GM18499 (cell line): ENCODE measurements at regions not wholly inside any gene's neighbourhood (a gene's known extent, or its start where the extent isn't known, plus 50 kb on each side); places are given as distances from the start of the nearest gene placed in this dataset.

Experiments
- ATAC-seq: cut with Tn5 transposase; IDR thresholded peaks from one replicate; pipeline ENCODE4 v1.9.1; 2021; ENCODE audit warnings: moderate number of reproducible peaks; ENCODE audit not compliant: insufficient read depth, unreplicated experiment

DNA sequence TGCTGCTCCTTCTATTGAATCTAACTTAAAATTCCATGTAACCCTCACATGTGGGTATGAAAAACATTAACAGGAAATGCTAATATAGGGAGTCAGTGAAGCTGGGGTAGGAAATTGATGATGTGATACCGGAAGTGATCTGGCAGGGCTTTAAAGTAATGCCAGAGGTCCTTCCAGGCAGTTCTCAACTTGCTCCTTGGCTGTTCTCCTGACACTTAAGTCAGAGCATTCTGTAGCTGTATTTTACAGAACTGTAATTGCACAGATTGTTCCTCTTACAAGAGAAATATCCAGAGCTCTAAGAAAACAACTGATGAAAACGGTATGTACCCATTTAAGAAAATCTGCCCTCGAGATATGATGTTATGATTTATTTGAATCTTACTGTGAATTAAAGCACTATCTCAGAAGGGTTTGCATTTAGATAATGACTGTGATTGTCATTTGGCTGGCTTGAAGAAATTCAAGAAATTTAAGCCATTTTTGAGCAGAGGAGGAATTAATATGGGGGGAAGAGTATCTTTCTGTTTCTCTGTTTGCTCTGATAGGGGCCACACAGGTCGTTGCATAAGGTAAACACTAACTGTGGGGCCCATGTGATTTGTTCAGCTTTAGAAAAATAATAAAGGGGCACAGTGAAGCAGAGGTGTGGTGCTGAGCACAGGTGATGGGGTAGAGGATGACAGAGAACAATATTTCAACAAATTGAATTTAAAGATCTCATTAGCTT lies 88.4 kb downstream of the BBS10 start:
- no peak for ATAC-seq

DNA sequence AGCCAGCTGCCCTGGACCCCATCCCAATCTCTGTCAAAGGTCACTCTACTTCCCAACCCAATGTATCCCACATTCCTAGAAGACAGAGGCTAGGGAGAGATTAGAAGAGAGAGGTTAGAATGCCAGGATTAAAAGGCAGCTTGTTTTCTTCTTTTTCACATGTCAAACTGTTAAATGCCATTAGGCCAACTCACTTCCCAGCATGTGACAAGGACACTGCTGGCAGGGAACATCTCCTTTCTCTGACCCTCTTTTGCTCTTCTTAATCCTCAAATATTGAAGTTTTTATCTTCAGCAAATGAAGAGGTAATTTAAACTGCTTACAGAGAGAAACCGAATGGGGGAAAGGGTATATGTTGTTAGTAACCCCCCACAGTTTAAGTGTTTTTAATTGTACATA lies 89.1 kb downstream of the BBS10 start:
- no peak for ATAC-seq

DNA sequence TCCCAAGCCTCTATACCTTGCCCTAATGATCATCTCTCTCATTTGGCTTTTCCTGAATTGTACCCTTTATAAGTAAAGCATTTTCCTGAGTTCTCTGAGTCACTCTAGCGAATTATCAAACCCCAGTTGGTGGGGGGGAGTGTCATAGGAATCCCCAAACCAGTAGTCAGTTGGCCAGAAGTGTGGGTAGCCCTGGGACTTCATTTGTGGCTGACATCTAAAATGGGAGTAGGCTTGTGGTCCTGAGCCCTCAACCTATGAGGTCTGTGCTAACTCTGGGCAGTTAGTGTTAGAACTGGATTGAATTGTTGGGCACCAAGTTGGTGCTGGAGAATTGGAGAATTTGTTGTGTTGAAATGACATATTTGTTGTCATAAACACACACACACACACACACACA lies 91.3 kb downstream of the BBS10 start:
- ATAC-seq, result no peak

DNA sequence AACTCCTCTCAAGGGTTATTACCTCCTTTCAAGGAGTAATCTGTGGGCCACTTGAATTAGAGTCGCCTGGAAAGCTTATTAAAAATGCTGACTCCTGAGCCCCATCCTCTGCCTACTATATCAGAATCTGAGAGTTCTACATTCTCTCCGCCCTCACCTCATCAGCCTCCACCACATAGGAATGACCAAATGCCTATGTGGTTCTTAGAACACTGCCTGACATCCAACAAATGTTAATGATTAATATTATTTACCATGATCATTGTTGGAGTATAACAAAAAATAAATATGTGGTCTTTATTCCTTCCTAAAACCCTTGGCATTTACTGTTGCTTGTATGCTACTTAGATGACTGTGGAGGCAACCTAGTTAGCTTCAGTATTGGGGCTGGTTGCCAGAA lies 91.9 kb downstream of the BBS10 start:
- ATAC-seq, result no peak

DNA sequence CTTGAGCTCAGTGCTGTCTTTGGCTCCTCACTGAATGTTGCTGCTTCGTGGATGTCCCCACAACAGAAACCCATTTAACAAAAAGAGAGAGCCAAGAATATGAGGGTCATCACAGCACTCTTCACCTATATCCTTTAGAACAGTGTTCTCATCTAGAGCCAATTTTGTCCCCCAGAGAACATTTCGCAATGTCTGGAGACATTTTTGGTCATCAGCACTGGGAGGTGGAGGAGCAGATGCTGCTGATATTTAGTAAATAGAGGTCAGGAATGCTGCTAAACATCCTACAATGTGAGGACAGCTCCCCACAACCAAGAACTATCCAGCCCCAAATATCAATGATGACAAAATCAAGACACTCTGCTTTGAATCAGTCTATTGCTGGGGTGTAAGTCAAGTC lies 92.5 kb downstream of the BBS10 start:
- no peak for ATAC-seq

DNA sequence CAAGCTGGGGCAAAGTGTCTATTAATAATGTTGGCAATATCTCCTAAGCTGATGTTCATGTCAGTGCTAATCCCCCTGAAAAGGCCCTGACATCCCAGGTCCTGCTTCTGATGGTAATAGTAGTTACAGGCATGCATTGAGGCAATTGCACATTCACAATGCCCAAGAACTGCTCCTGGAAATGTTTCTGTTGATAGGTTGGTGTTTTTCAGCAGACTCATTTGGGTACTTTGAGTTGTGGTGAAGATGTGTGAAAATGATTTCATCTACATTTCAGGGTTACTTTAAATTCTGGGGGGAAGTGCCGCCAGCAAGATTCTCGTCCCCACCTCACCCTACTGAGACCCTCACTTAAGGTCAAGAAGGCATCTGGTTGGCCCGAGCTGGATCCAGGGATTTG lies 92.9 kb downstream of the BBS10 start:
- ATAC-seq, result no peak

DNA sequence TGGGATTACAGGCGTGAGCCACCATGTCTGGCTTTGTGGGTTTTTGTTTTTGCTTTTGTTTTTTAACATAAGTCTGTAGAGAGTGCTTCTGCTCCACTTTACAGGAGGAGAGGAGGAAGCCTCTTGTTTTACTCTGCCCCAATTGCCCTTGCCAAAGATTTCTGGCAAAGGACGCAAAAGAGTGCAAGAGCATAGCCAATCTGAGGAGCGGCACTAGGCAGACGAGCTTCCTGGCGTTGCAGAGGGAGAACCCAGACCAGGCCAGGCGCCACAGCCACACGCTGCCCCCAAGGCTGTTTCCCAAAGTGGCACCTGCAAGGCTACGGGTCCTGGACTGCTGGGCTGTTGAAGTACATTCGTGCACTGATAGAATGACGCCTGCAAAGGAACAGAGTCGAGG lies 96.2 kb downstream of the BBS10 start:
- ATAC-seq, result no peak

DNA sequence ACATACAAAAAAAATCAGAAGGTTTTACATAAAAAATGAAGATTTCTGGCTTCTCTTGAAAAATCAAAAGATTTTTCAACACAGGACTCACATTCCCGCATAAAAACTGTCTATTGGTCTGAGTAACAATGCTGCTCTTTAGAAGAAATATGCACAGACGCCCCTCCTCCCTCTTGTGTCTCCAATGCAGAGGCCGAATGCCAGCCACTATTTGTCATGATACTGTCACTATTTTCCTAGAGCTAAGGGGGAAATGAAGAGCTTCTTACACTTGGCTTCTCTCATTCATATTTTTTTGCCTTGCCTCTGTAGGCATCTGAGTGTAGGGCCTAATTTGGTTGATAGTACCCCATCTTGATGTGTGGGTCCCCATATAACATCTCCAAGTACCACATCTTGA lies 98.0 kb downstream of the BBS10 start:
- no peak for ATAC-seq

DNA sequence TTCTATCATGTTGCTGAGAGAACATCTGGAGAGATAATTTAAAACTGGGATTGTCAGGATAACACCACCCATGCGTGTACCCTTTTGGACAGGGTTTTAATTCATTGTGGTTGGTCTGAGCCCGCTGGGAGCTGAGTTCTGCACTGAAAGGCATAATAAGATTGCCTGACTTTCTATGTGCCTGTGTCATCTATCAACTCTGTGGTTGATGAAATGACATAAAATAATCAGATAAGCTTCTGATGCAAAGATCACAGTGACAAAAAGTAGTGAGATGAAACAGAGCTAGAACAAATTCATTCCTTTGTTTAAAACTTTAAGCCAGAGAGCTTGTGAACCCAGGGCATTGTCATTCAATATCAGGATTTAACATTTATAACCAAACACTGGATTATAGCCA lies 98.7 kb downstream of the BBS10 start:
- no peak for ATAC-seq

DNA sequence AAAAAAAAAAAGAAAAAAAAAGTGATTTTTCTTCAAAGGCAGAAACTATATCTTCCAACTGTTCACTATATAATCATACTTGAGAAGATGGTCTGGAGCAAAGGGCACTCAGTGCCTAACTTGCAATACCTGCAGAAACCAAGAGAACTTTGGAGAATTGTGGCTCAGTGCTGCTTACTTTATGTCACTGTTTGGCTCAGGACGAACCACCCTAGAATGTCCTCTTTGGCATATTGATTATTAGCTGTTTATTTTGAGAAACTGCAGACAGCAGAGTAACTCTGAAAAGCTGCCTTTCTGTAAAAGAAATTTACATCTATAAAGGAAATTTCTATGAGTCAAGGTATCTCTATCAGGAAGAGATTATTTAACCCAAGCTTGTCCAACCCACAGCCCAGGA lies 100.2 kb downstream of the BBS10 start:
- no peak for ATAC-seq

DNA sequence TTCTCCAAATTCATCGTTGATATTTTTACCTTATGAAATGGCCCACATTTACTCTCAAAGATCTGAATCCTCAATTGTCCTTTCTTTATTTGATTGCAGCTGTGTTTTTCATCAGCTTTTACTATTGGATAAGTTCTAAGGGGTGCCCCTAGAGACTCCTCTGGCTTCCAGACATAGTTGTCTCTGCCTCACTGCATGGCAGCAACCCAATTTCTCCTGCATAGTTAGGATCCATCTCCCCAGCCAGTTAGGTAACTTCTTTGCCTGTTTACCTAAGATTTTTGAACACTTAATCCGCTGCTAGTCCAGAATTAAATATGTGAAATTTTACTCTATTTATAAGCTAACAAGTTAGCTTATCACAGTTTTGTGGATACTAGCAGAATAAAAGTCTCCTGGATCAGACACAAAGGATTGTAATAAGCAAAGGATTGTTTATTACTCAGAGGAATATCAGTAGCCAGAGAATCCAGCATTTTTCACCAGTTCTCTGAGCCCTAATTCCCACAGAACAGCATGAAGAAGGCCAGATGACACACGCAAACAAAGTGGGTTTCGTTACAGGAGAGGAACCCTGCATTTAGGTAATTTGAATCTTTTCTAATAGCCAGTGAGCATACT lies 101.1 kb downstream of the BBS10 start:
- no peak for ATAC-seq

DNA sequence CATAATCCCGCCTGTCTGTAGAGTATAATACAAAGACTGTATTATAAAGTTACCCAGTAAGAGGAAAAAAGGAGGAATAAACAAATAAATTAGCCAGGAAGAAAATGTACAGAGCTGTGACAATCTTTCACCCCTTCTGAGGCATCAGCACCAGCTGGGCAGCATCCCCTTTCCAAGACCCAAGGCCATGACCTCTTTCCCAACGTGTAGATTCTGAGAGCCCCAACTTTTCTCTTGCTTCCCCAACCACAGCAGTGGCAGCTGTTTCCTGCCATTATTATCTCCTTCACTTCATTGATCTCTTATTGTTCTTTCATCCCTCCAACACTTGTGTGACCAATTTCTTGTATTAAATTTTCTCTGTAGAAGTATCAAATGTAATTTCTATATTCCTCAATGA lies 101.6 kb downstream of the BBS10 start:
- no peak for ATAC-seq

DNA sequence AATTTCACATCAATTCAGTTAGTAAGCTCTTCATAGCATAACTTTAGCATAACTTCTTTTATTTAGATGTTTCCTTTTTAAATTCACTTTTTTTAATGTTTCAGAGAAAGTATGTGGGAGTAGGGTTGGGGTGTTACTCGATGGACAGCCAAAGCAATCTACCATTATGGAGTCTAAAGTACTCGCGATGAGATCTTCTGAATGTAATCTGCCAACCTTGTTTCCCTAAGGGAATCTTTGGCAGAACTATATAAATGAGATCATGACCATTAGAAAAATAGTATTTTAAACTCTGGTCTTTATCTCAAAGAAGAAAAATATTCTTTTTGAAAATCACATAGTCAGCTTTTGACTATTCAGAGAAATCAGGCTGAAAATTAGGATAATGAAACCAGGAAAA lies 103.9 kb downstream of the BBS10 start:
- no peak for ATAC-seq

DNA sequence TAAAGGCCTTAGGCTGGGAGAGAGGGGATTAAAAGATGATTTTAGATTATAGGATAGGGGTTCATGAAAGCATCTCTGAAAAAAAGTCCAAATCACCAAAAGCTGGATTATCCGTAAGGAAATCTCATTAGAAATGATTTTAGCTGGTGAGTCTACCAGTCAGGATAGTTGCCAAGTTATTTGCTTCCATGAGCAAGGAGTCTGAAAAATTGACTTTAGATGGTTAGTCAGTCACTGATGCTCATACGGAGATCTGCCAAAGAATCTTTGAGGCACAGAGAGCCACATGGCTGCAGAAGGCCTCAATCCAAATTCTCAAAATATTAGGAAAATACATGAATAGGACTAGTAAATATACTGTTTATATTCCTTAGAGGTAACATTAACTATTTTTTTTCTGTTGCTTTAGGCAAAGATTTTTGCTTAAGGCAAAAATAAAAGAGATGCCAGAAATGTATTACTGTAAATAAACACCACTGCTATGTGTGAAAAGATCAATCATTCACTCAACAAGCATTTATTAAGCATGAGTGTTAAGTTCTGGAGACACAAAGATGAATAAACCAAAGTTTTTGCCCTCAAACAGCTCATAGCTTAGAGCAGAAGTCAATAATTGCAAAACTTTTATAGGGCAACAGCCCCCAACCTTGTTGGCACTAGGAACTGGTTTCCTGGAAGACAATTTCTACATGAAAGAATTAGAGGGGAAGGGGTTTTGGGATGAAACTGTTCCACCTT lies 105.2 kb downstream of the BBS10 start:
- ATAC-seq, result no peak

DNA sequence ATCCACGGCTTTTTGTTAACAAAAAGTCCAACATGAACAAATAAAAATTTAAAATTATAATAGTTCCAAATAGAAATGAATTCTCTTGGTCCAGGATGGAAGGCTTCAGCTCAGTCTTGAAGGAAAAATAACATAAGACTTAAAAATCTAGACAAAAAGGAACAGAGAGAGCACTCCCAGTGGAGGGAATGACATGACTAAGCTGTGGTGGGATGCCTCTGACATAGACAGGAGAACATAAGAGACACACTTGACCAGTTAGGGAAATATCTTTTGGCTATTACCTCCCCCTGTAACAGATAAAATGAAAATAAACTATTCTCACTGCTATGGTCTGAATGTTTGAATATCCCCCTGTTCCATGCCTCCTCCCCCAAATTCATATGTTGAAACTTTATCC lies 106.8 kb downstream of the BBS10 start:
- ATAC-seq, result no peak

DNA sequence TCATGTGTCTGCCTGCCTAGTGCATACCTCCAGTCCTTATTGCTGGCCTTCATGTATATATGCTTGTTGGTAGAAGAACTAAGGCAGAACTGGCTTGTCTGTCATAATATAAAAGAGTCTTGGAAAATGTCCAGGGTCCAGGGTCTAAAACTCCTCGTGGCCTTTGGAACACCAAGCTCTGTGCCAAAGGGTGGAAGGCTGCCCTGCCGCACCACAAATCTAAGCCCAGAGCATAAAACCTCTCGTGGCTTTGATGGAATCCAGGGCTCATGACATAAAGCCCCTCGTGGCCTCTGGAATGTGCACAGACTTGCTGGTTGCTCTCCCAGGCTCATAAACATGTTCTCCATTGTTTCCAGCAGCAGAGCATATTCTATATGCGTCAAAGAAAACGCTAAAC lies 107.9 kb downstream of the BBS10 start:
- no peak for ATAC-seq

DNA sequence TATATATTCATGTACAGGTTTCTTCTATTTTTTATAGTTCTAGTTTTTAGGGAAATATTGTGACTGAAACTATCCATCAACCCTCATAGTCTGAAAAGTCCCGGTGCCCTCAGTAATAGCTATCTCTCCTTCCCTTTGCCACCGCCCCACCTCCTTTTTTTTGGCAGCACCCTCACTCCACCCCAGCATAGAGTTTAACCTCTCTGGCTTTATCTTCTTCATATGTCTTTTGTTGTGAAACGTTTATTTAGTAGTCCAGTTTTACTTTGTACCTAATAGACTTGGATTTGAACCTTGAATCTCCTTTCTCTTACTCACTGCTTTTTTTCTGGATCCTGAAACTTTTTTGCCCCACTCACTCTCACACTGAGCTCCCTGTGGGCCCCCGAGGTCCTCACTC lies 109.5 kb downstream of the BBS10 start:
- ATAC-seq, result no peak

DNA sequence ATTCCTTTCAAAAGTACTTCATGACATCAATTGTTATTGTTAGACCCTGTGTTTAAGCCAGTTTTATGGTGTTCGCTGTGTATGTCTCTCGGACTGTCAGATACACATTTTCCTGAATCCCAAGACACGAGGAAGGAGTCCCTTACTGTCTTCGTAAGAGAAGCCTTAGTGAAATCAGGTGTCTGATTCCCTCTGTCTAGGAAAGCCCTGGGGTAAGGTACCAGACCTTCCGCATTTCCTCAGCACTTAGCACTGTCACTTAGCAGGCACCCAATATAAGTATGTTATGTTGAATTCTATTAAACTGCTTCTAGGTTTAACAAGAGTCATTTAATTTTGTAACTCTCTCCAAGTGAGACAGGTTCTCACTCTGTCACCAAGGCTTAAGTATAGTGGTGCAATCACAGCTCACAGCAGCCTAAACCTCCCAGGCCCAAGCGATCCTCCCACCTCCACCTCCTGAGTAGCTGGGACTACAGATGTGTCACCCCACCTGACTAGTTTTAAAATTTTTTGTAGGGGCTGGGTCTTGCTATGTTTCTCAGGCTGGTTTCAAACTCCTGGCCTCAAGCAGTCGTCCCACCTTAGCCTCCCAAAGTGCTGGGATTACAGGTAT lies 111.0 kb downstream of the BBS10 start:
- no peak for ATAC-seq

DNA sequence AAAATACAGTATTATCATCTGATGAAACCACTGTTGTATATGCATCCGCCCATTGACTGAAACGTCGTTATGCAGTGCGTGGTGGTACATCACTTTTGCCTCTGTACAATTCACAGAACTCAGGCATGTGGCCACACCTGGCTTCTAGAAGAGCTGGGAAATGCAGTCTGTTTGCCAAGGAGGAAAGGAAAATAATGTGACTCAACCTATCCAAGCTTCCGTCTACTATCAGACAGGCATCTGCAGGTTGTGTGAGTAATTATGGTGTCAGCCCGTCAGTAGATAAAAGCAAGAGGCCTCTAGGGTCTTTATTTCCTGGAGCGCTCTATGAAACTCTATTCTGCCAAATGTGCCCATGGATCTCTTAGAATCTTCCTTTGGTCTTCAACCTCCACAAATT lies 111.6 kb downstream of the BBS10 start:
- no peak for ATAC-seq

DNA sequence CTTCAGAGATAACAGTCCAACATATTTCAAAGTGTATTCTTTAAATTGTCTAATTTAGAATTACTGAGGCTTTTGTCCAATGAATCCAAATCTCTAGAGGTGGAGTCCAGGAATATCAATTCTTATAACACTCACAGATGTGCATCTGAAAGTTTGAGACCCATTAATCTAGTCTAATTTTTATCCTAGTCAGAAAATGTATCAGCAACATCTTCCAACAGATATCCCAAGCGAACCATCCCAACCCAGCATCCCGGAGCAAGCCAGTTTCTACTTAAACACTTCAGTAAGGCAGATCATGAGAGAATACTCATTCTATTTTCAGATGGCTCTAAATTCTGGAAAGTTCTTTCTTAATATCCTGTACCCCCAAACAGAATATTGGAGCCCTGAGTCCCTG lies 113.5 kb downstream of the BBS10 start:
- no peak for ATAC-seq

DNA sequence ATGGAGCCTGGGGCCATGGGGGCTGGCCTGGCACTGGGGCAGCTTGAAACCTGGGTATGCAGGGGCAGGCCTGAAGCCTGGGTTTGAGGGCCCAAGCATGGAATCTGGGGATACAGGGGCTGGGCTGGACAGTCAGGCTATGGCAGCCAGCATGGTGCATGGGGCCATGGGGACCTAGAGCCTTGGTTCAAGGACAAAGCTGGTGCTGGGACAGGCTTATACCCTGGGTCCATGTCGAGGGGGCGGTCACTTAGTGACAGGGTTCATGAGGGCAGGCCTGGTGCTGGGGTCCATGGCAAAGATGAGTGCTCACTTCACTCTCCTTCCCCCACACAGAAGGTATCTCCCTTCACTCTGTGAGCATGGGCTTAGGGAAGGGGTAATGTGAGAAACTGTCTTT lies 116.2 kb downstream of the BBS10 start:
- no peak for ATAC-seq
